OCI-LY3 (cell line): ENCODE measurements at regions not wholly inside any gene's neighbourhood (a gene's known extent, or its start where the extent isn't known, plus 50 kb on each side); places are given as distances from the start of the nearest gene placed in this dataset.

ENCODE experiments used
- CTCF ChIP-seq: fragments of 200-600, 300-600 bp; sonication (generic); IDR thresholded peaks from 2 replicates; pipeline ENCODE4 v1.5.1; 2014; ENCODE audit warnings: antibody characterized with exemption, low read length, low read depth
- EZH2phosphoT487 ChIP-seq: fragments of 200-600 bp; shearing (Covaris generic); IDR thresholded peaks from 2 replicates; pipeline ENCODE4 v1.6.1; 2018; ENCODE audit warnings: antibody characterized with exemption, mixed run types, low read depth

GRCh38 chr14:86574051-86574777 lies 1044.3 kb downstream of the FLRT2 start:
- TF ChIP-seq EZH2phosphoT487 (no peak), CTCF (no peak)
